ENCODE measurements at regions not wholly inside any gene's neighbourhood (a gene's known extent, or its start where the extent isn't known, plus 50 kb on each side); places are given as distances from the start of the nearest gene placed in this dataset.

DNA sequence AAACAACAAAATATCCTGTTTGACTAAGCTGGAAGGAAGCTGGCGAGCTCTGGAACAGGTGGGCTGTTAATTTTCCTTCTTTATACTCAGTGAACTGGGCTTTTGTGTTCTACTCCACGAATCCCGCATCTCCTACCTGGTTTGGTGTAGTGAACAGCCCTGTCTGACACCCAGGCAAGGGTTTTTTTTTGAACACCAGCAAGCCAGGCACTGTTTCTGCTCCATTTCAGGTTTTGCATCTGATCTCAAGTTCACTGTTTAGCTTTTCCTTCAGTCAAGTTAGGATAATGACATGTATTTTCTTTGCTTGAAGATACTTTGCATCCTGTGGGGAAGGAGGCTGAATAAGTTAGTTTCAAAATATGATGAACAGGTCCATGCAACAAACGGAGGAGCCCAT lies 204.5 kb downstream of the SEMA6A start:
- Histone ChIP-seq H4K20me1 (ENCODE audit: insufficient read depth, low read length) (no peaks in the 10 kb centered on the region), H3K27ac (ENCODE audit: low read depth in 1 of 2, low read length in 2 of 2) (no peak overlapping the region), H3K4me1 (ENCODE audit: control insufficient read depth in 1 of 2, insufficient read depth in 2 of 2, low read length in 2 of 2) (peaks cover 8 to 13% of the 10 kb centered on the region in 2 donors), H3K36me3 (replicated peaks in 1 of 2; ENCODE audit: control insufficient read depth in 1 of 2, insufficient read depth in 2 of 2, low read length in 2 of 2) (no peaks in the 10 kb centered on the region), H3K4me3 (replicated peaks in 1 of 3; ENCODE audit: low read depth in 2 of 3, low read length in 3 of 3) (no peak overlapping the region), H3K9ac (ENCODE audit: insufficient read depth, low read length, poor library complexity, severe bottlenecking) (no peak overlapping the region), H3K27me3 (ENCODE audit: control insufficient read depth in 2 of 2, insufficient read depth in 2 of 2, low read length in 2 of 2) (no peaks in the 10 kb centered on the region), H3K79me2 (ENCODE audit: insufficient read depth, low read length) (no peaks in the 10 kb centered on the region), H2AFZ (ENCODE audit: insufficient read depth, low read depth, low read length, poor library complexity, severe bottlenecking) (no peak overlapping the region), H3K9me3 (replicated peaks in 1 of 2; ENCODE audit: control insufficient read depth in 1 of 2, insufficient read depth in 1 of 2, low read length in 2 of 2) (no peaks in the 10 kb centered on the region), H3K4me2 (replicated peaks; ENCODE audit: extremely low read depth, low read length, poor library complexity, severe bottlenecking) (no peak overlapping the region)
- no peak overlapping the region for H3K27ac Mint-ChIP-seq
- H3K4me3 Mint-ChIP-seq: no peak overlapping the region
- H3K9me3 Mint-ChIP-seq: peaks cover 0 to 7% (median 0%) of the 10 kb centered on the region in 7 donors
- intact Hi-C loops (cut with micrococcal nuclease): no loop called here
- H3K4me1 Mint-ChIP-seq: peaks cover 21% of the 10 kb centered on the region
- peaks cover 7 to 8% of the 10 kb centered on the region in 2 donors for H3K36me3 Mint-ChIP-seq
- TF ChIP-seq, protein P1, sequence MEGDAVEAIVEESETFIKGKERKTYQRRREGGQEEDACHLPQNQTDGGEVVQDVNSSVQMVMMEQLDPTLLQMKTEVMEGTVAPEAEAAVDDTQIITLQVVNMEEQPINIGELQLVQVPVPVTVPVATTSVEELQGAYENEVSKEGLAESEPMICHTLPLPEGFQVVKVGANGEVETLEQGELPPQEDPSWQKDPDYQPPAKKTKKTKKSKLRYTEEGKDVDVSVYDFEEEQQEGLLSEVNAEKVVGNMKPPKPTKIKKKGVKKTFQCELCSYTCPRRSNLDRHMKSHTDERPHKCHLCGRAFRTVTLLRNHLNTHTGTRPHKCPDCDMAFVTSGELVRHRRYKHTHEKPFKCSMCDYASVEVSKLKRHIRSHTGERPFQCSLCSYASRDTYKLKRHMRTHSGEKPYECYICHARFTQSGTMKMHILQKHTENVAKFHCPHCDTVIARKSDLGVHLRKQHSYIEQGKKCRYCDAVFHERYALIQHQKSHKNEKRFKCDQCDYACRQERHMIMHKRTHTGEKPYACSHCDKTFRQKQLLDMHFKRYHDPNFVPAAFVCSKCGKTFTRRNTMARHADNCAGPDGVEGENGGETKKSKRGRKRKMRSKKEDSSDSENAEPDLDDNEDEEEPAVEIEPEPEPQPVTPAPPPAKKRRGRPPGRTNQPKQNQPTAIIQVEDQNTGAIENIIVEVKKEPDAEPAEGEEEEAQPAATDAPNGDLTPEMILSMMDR (IDR thresholded peaks at IDR 0.05): no peak
- peaks cover 0 to 2% (median 0%) of the 10 kb centered on the region in 3 donors for H3K27me3 Mint-ChIP-seq (ENCODE audit: low read depth in 3 of 3)
- no peak for DNase-seq
- 97% methylated on average over 3 of the region's 4 CpGs for WGBS (ENCODE audit: insufficient coverage)

DNA sequence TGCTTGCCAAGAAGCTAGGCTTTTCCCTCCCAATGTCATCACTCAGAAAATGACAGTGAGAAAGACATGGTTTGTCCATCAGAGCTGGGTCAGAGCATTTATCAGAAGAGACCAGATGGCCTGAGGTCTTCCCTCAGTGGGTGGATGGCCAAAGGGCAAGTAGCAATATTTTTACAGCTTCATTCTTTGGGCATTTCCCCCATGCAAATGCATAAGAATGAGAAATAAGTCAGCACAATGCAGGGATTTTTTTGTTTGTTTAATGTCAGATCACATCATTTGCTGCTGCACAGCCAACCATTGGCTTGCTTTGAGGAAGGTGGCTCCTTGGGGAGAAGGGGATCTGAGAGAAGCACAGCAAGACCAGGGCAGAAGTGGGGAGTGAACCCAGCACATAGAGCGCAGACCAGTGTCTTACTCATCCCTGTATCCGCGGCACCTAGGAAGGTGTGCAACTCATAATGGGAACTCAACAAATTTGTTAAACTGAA lies 209.6 kb downstream of the SEMA6A start:
- no peak overlapping the region for H3K9ac ChIP-seq (ENCODE audit: insufficient read depth, low read length, poor library complexity, severe bottlenecking)
- no peak for DNase-seq
- intact Hi-C loops (cut with micrococcal nuclease): no loop called here
- peaks cover 0 to 8% of the 10 kb centered on the region in 2 donors for H3K9me3 ChIP-seq (replicated peaks in 1 of 2; ENCODE audit: control insufficient read depth in 1 of 2, insufficient read depth in 1 of 2, low read length in 2 of 2)
- Mint-ChIP-seq H3K4me3 (no peak overlapping the region), H3K27me3 (ENCODE audit: low read depth in 3 of 3) (peaks cover 0 to 2% (median 0%) of the 10 kb centered on the region in 3 donors), H3K27ac (peak overlapping the region in 2 of 7 donors; percentile 16 to 17), H3K9me3 (peaks cover 0 to 7% (median 3%) of the 10 kb centered on the region in 7 donors), H3K4me1 (peaks cover 6% of the 10 kb centered on the region), H3K36me3 (peaks cover 10 to 12% of the 10 kb centered on the region in 2 donors)
- H4K20me1 ChIP-seq (ENCODE audit: insufficient read depth, low read length): no peaks in the 10 kb centered on the region
- H3K36me3 ChIP-seq (replicated peaks in 1 of 2; ENCODE audit: control insufficient read depth in 1 of 2, insufficient read depth in 2 of 2, low read length in 2 of 2): no peaks in the 10 kb centered on the region
- TF ChIP-seq, protein P1 (IDR thresholded peaks at IDR 0.05): no peak
- no peak overlapping the region for H2AFZ ChIP-seq (ENCODE audit: insufficient read depth, low read depth, low read length, poor library complexity, severe bottlenecking)
- no peaks in the 10 kb centered on the region for H3K79me2 ChIP-seq (ENCODE audit: insufficient read depth, low read length)
- H3K4me1 ChIP-seq (ENCODE audit: control insufficient read depth in 1 of 2, insufficient read depth in 2 of 2, low read length in 2 of 2): peaks cover 5 to 8% of the 10 kb centered on the region in 2 donors
- H3K4me2 ChIP-seq (replicated peaks; ENCODE audit: extremely low read depth, low read length, poor library complexity, severe bottlenecking): no peak overlapping the region
- no peaks in the 10 kb centered on the region for H3K27me3 ChIP-seq (ENCODE audit: control insufficient read depth in 2 of 2, insufficient read depth in 2 of 2, low read length in 2 of 2)
- no peak overlapping the region for H3K27ac ChIP-seq (ENCODE audit: low read depth in 1 of 2, low read length in 2 of 2)
- H3K4me3 ChIP-seq (replicated peaks in 1 of 3; ENCODE audit: low read depth in 2 of 3, low read length in 3 of 3): no peak overlapping the region
- WGBS (ENCODE audit: insufficient coverage): 92% methylated on average over 2 of the region's 3 CpGs
